Mammary epithelial cell (primary cell): ENCODE measurements at regions not wholly inside any gene's neighbourhood (a gene's known extent, or its start where the extent isn't known, plus 50 kb on each side); places are given as distances from the start of the nearest gene placed in this dataset.

Experiments used
- EZH2 ChIP-seq: IDR thresholded peaks from 2 replicates; pipeline ENCODE4 v1.6.1; 2012; ENCODE audit warnings: low read length, inconsistent platforms, borderline replicate concordance
- TF ChIP-seq, protein P1 (sequence below), 2 donors: IDR thresholded peaks in 1 of 2; conservative IDR thresholded peaks in 1 of 2; 2 replicates each; pipeline ENCODE4 v1.5.1; 2011 to 2012; ENCODE audit warnings: inconsistent platforms in 2 of 2, low read length in 2 of 2, mild to moderate bottlenecking in 2 of 2, control low read depth in 1 of 2, low read depth in 1 of 2; ENCODE audit not compliant: insufficient read depth in 1 of 2; ENCODE audit errors: extremely low read depth in 1 of 2

DNA sequence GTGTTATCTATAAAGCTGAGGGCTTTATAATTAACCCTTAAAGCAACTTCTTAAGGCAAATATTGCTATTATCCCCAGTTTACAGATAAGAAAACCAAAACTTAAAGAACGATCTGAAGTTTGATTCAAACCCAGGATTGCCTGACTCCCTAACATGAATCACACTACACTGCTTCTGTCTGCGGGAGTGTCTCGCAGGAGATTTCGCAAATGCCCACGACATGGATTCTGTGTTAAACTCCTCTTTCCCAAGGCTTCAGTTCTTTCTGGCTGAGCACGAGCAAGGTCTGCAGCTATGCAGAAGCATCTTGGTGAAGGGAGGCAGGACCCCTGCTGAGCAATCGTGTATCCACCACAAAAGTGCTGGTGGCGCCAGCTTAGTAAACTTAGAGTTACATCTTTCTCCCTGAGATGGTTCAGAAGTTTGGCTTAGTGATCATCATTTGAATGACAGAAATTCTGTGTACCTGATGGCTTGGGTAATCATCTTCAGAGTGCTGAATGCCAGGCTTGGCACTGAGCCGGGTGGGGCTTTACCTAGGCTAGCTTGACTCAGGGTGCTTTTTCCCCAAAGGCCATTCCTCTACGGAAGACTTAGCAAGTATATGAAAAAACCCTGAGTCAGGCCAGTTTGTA is 81.4 kb upstream of the PIK3R1 start:
- TF ChIP-seq, protein P1, sequence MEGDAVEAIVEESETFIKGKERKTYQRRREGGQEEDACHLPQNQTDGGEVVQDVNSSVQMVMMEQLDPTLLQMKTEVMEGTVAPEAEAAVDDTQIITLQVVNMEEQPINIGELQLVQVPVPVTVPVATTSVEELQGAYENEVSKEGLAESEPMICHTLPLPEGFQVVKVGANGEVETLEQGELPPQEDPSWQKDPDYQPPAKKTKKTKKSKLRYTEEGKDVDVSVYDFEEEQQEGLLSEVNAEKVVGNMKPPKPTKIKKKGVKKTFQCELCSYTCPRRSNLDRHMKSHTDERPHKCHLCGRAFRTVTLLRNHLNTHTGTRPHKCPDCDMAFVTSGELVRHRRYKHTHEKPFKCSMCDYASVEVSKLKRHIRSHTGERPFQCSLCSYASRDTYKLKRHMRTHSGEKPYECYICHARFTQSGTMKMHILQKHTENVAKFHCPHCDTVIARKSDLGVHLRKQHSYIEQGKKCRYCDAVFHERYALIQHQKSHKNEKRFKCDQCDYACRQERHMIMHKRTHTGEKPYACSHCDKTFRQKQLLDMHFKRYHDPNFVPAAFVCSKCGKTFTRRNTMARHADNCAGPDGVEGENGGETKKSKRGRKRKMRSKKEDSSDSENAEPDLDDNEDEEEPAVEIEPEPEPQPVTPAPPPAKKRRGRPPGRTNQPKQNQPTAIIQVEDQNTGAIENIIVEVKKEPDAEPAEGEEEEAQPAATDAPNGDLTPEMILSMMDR (conservative IDR thresholded peaks at IDR 0.05 in 1 of 2, IDR thresholded peaks at IDR 0.05 in 1 of 2; ENCODE audit: extremely low read depth in 1 of 2, insufficient read depth in 1 of 2, low read depth in 1 of 2, low read length in 2 of 2), result no peak
- TF ChIP-seq EZH2, result no peak
